Naive thymus-derived CD8-positive, alpha-beta T cell (primary cell): ENCODE measurements at regions not wholly inside any gene's neighbourhood (a gene's known extent, or its start where the extent isn't known, plus 50 kb on each side); places are given as distances from the start of the nearest gene placed in this dataset.

Source experiments
- ATAC-seq, 2 donors: fragments of 150-1000 bp; cut with Tn5 transposase in 1 of 2; sonication (Bioruptor Pico), chemical (Tn5 transposase) in 1 of 2; 1 replicate in 1 of 2; 2 replicates in 1 of 2; pipeline ENCODE4 v1.10.0; 2021; ENCODE audit warnings: mild to moderate bottlenecking in 2 of 2, moderate library complexity in 2 of 2
- POLR2A ChIA-PET: fragments of 350-600 bp; sonication (Branson Sonifier 250); formaldehyde crosslinking; loops from one replicate; lab custom pipeline; 2021; ENCODE audit warnings: antibody characterized with exemption; lab: Charles Lee
- DNase-seq, 10 donors: peaks; one replicate each; pipeline versions ENCODE4 v3.0.0 to v3.0.0-alpha.2; 2020 to 2022
- H3K27ac Mint-ChIP-seq, 10 donors: one replicate each; pipeline ENCODE4 v1.8.0; 2020 to 2022; ENCODE audit warnings: mild to moderate bottlenecking in 10 of 10, mixed read lengths in 10 of 10, moderate library complexity in 4 of 10, inconsistent platforms in 1 of 10
- H3K27me3 Mint-ChIP-seq, 5 donors: one replicate each; pipeline ENCODE4 v1.8.0; 2021 to 2022; ENCODE audit warnings: mixed read lengths in 5 of 5
- H3K36me3 Mint-ChIP-seq, 3 donors: one replicate each; pipeline ENCODE4 v1.8.0; 2020 to 2022; ENCODE audit warnings: mixed read lengths in 3 of 3, mild to moderate bottlenecking in 2 of 3, inconsistent platforms in 1 of 3
- H3K4me1 Mint-ChIP-seq, 4 donors: one replicate each; pipeline ENCODE4 v1.8.0; 2021 to 2022; ENCODE audit warnings: mixed read lengths in 4 of 4
- H3K4me3 Mint-ChIP-seq, 10 donors: one replicate each; pipeline ENCODE4 v1.8.0; 2020 to 2022; ENCODE audit warnings: mild to moderate bottlenecking in 10 of 10, mixed read lengths in 10 of 10, moderate library complexity in 6 of 10, inconsistent platforms in 1 of 10
- H3K9me3 Mint-ChIP-seq, 9 donors: one replicate each; pipeline ENCODE4 v1.8.0; 2020 to 2022; ENCODE audit warnings: mixed read lengths in 9 of 9, mild to moderate bottlenecking in 3 of 9, inconsistent platforms in 1 of 9, moderate library complexity in 1 of 9

GRCh38 chr4:84046551-84046950, 452.5 kb downstream of the NKX6-1 start:
- Mint-ChIP-seq H3K4me1 (no peaks in the 10 kb centered on the region), H3K9me3 (peaks cover 0 to 4% (median 0%) of the 10 kb centered on the region in 9 donors), H3K27ac (no peak overlapping the region), H3K27me3 (peaks cover 0 to 5% (median 0%) of the 10 kb centered on the region in 5 donors), H3K36me3 (no peaks in the 10 kb centered on the region), H3K4me3 (no peak overlapping the region)
- no peak for ATAC-seq
- POLR2A ChIA-PET = no interaction called here
- no peak for DNase-seq

- H3K4me1 Mint-ChIP-seq = no peaks in the 10 kb centered on the region
- POLR2A ChIA-PET = no interaction called here
- peaks cover 0 to 2% (median 0%) of the 10 kb centered on the region in 9 donors for H3K9me3 Mint-ChIP-seq
- no peak for DNase-seq
- no peaks in the 10 kb centered on the region for H3K36me3 Mint-ChIP-seq
- no peak overlapping the region for H3K27ac Mint-ChIP-seq
- ATAC-seq = no peak
- peaks cover 0 to 4% (median 0%) of the 10 kb centered on the region in 5 donors for H3K27me3 Mint-ChIP-seq
- no peak overlapping the region for H3K4me3 Mint-ChIP-seq
These were observed 457.7 kb downstream of the NKX6-1 start for GRCh38 chr4:84041426-84041825.

GRCh38 chr4:84035568-84035967, 463.5 kb downstream of the NKX6-1 start:
- Mint-ChIP-seq H3K9me3 (peaks cover 0 to 2% (median 0%) of the 10 kb centered on the region in 9 donors), H3K4me1 (no peaks in the 10 kb centered on the region), H3K36me3 (no peaks in the 10 kb centered on the region), H3K27ac (no peak overlapping the region), H3K4me3 (no peak overlapping the region), H3K27me3 (peaks cover 0 to 4% (median 0%) of the 10 kb centered on the region in 5 donors)
- ATAC-seq (no peak), DNase-seq (no peak)
- POLR2A ChIA-PET = no interaction called here

GRCh38 chr4:84032372-84032771, 466.7 kb downstream of the NKX6-1 start:
- no peaks in the 10 kb centered on the region for H3K4me1 Mint-ChIP-seq
- no peak for DNase-seq
- H3K27ac Mint-ChIP-seq = no peak overlapping the region
- H3K27me3 Mint-ChIP-seq = peaks cover 0 to 4% (median 0%) of the 10 kb centered on the region in 5 donors
- no peak overlapping the region for H3K4me3 Mint-ChIP-seq
- H3K9me3 Mint-ChIP-seq = peaks cover 0 to 4% (median 0%) of the 10 kb centered on the region in 9 donors
- no peaks in the 10 kb centered on the region for H3K36me3 Mint-ChIP-seq
- POLR2A ChIA-PET = no interaction called here
- ATAC-seq = no peak

- Mint-ChIP-seq H3K36me3 (no peaks in the 10 kb centered on the region), H3K27me3 (peaks cover 0 to 4% (median 0%) of the 10 kb centered on the region in 5 donors), H3K4me1 (no peaks in the 10 kb centered on the region), H3K27ac (no peak overlapping the region), H3K9me3 (peaks cover 0 to 4% (median 0%) of the 10 kb centered on the region in 9 donors), H3K4me3 (no peak overlapping the region)
- no peak for DNase-seq
- POLR2A ChIA-PET = no interaction called here
- ATAC-seq = no peak
These were observed 467.7 kb downstream of the NKX6-1 start for GRCh38 chr4:84031401-84031800.

GRCh38 chr4:84028340-84028739, 470.8 kb downstream of the NKX6-1 start:
- Mint-ChIP-seq H3K4me3 (no peak overlapping the region), H3K27ac (no peak overlapping the region), H3K27me3 (peaks cover 1 to 12% (median 2%) of the 10 kb centered on the region in 5 donors), H3K36me3 (no peaks in the 10 kb centered on the region), H3K9me3 (peaks cover 0 to 4% (median 0%) of the 10 kb centered on the region in 9 donors), H3K4me1 (no peaks in the 10 kb centered on the region)
- POLR2A ChIA-PET = no interaction called here
- DNase-seq (no peak), ATAC-seq (no peak)

- H3K27ac Mint-ChIP-seq = no peak overlapping the region
- H3K4me3 Mint-ChIP-seq = no peak overlapping the region
- peaks cover 0 to 12% (median 4%) of the 10 kb centered on the region in 5 donors for H3K27me3 Mint-ChIP-seq
- ATAC-seq (no peak), DNase-seq (no peak)
- peaks cover 0 to 3% (median 0%) of the 10 kb centered on the region in 9 donors for H3K9me3 Mint-ChIP-seq
- H3K4me1 Mint-ChIP-seq = no peaks in the 10 kb centered on the region
- POLR2A ChIA-PET = no interaction called here
- H3K36me3 Mint-ChIP-seq = no peaks in the 10 kb centered on the region
These were observed 474.7 kb downstream of the NKX6-1 start for GRCh38 chr4:84024405-84024804.

GRCh38 chr4:84022564-84022963, 476.5 kb downstream of the NKX6-1 start:
- no peak overlapping the region for H3K27ac Mint-ChIP-seq
- H3K4me3 Mint-ChIP-seq = no peak overlapping the region
- no peak for ATAC-seq
- H3K36me3 Mint-ChIP-seq = no peaks in the 10 kb centered on the region
- no peaks in the 10 kb centered on the region for H3K4me1 Mint-ChIP-seq
- H3K9me3 Mint-ChIP-seq = peaks cover 0 to 10% (median 0%) of the 10 kb centered on the region in 9 donors
- peaks cover 0 to 12% (median 4%) of the 10 kb centered on the region in 5 donors for H3K27me3 Mint-ChIP-seq
- DNase-seq = no peak
- POLR2A ChIA-PET = no interaction called here

GRCh38 chr4:84019626-84020025, 479.5 kb downstream of the NKX6-1 start:
- H3K27ac Mint-ChIP-seq = no peak overlapping the region
- H3K4me1 Mint-ChIP-seq = no peaks in the 10 kb centered on the region
- H3K27me3 Mint-ChIP-seq = peaks cover 0 to 4% (median 0%) of the 10 kb centered on the region in 5 donors
- no peak for DNase-seq
- POLR2A ChIA-PET = no interaction called here
- ATAC-seq = no peak
- peaks cover 0 to 10% (median 0%) of the 10 kb centered on the region in 9 donors for H3K9me3 Mint-ChIP-seq
- no peaks in the 10 kb centered on the region for H3K36me3 Mint-ChIP-seq
- no peak overlapping the region for H3K4me3 Mint-ChIP-seq

- H3K4me3 Mint-ChIP-seq = no peak overlapping the region
- H3K27ac Mint-ChIP-seq = no peak overlapping the region
- H3K9me3 Mint-ChIP-seq = peaks cover 2 to 10% (median 4%) of the 10 kb centered on the region in 9 donors
- peaks cover 0 to 6% (median 0%) of the 10 kb centered on the region in 5 donors for H3K27me3 Mint-ChIP-seq
- no peaks in the 10 kb centered on the region for H3K4me1 Mint-ChIP-seq
- no peaks in the 10 kb centered on the region for H3K36me3 Mint-ChIP-seq
- POLR2A ChIA-PET = no interaction called here
- no peak for DNase-seq
- no peak for ATAC-seq
These were observed 467.1 kb downstream of the GPAT3 start for GRCh38 chr4:84003046-84003445.

GRCh38 chr4:84001876-84002569, 466.1 kb downstream of the GPAT3 start:
- H3K4me1 Mint-ChIP-seq = no peaks in the 10 kb centered on the region
- POLR2A ChIA-PET = no interaction called here
- no peak overlapping the region for H3K4me3 Mint-ChIP-seq
- DNase-seq (no peak), ATAC-seq (no peak)
- H3K27me3 Mint-ChIP-seq = peaks cover 0 to 7% (median 0%) of the 10 kb centered on the region in 5 donors
- H3K9me3 Mint-ChIP-seq = peaks cover 2 to 7% (median 3%) of the 10 kb centered on the region in 9 donors
- H3K27ac Mint-ChIP-seq = no peak overlapping the region
- H3K36me3 Mint-ChIP-seq = no peaks in the 10 kb centered on the region

- Mint-ChIP-seq H3K36me3 (no peaks in the 10 kb centered on the region), H3K4me3 (no peak overlapping the region), H3K4me1 (peaks cover 0 to 1% (median 0%) of the 10 kb centered on the region in 4 donors), H3K27me3 (peaks cover 0 to 8% (median 2%) of the 10 kb centered on the region in 5 donors), H3K9me3 (peaks cover 0 to 7% (median 0%) of the 10 kb centered on the region in 9 donors), H3K27ac (no peak overlapping the region)
- ATAC-seq = no peak
- POLR2A ChIA-PET = no interaction called here
- DNase-seq = no peak
These were observed 460.3 kb downstream of the GPAT3 start for GRCh38 chr4:83996254-83996653.

GRCh38 chr4:83993774-83994173, 457.9 kb downstream of the GPAT3 start:
- H3K4me3 Mint-ChIP-seq = no peak overlapping the region
- peaks cover 0 to 5% (median 0%) of the 10 kb centered on the region in 3 donors for H3K36me3 Mint-ChIP-seq
- peaks cover 0 to 8% (median 4%) of the 10 kb centered on the region in 9 donors for H3K9me3 Mint-ChIP-seq
- peaks cover 0 to 1% (median 0%) of the 10 kb centered on the region in 4 donors for H3K4me1 Mint-ChIP-seq
- POLR2A ChIA-PET = no interaction called here
- no peak for DNase-seq
- no peak for ATAC-seq
- H3K27ac Mint-ChIP-seq = no peak overlapping the region
- peaks cover 0 to 8% (median 2%) of the 10 kb centered on the region in 5 donors for H3K27me3 Mint-ChIP-seq
